ENCODE measurements at regions not wholly inside any gene's neighbourhood (a gene's known extent, or its start where the extent isn't known, plus 50 kb on each side); places are given as distances from the start of the nearest gene placed in this dataset.

- TF ChIP-seq CHD7 (IDR thresholded peaks at IDR 0.05; ENCODE audit: low read depth, low read length), result no peak
- no peak for TF ChIP-seq CUX1 (CRISPR knock-in tag; IDR thresholded peaks at IDR 0.05)
- no peak for TF ChIP-seq EWSR1 (IDR thresholded peaks at IDR 0.05; ENCODE audit: borderline replicate concordance, low read depth, partially characterized antibody)
- no peak for TF ChIP-seq HDAC8 (tag; IDR thresholded peaks at IDR 0.05)
- no peak for TF ChIP-seq TAF1 (IDR thresholded peaks at IDR 0.05; ENCODE audit: control insufficient read depth, extremely low read depth, insufficient read depth, low read length, severe bottlenecking)
- no peak for TF ChIP-seq ZBTB33 (CRISPR knock-in tag; IDR thresholded peaks at IDR 0.05)
- TF ChIP-seq SNRNP70 (optimal IDR thresholded peaks at IDR 0.05; ENCODE audit: low read depth, low read length), result no peak
- TF ChIP-seq ZC3H8 (IDR thresholded peaks at IDR 0.05), result no peak
- no peak for TF ChIP-seq ZNF197 (CRISPR knock-in tag; IDR thresholded peaks at IDR 0.05; ENCODE audit: low read depth)
These were observed 60.4 kb upstream of the CMKLR1 start (continued) for GRCh38 chr12:108399514-108399913.

Data from K562 (cell line).